Heart left ventricle (tissue), 16 donors: ENCODE measurements at regions not wholly inside any gene's neighbourhood (a gene's known extent, or its start where the extent isn't known, plus 50 kb on each side); places are given as distances from the start of the nearest gene placed in this dataset.

Experiments used
- ATAC-seq, 4 donors: fragments of 200-7000 bp; cut with Tn5 transposase; one replicate each; pipeline ENCODE4 v1.9.1; 2020 to 2022; ENCODE audit warnings: moderate library complexity in 4 of 4, mild to moderate bottlenecking in 3 of 4, moderate number of reproducible peaks in 1 of 4
- DNase-seq, 5 donors: peaks; one replicate each; pipeline ENCODE4 v3.0.0-alpha.2; 2020
- H3K27ac ChIP-seq, 12 donors: fragments of 200-600 bp; sonication (generic) in 4 of 12; one replicate each; pipeline versions ENCODE4 v1.5.0 to v1.8.0; 2016 to 2022; ENCODE audit warnings: mild to moderate bottlenecking in 2 of 12
- H3K27me3 ChIP-seq, 9 donors: fragments of 200-600 bp; sonication (generic) in 2 of 9; one replicate each; pipeline versions ENCODE4 v1.5.1 to v1.8.0; 2016 to 2022; ENCODE audit warnings: mild to moderate bottlenecking in 3 of 9
- H3K36me3 ChIP-seq, 9 donors: fragments of 200-600 bp; sonication (generic) in 2 of 9; one replicate each; pipeline versions ENCODE4 v1.5.0 to v1.8.0; 2018 to 2022; ENCODE audit warnings: mild to moderate bottlenecking in 2 of 9
- H3K4me1 ChIP-seq, 12 donors: fragments of 200-600 bp; sonication (generic) in 4 of 12; one replicate each; pipeline versions ENCODE4 v1.5.0 to v1.8.0; 2016 to 2022; ENCODE audit warnings: mild to moderate bottlenecking in 3 of 12
- H3K4me3 ChIP-seq, 12 donors: fragments of 200-600 bp; sonication (generic) in 4 of 12; one replicate each; pipeline versions ENCODE4 v1.5.0 to v1.8.0; 2017 to 2022; ENCODE audit warnings: mild to moderate bottlenecking in 9 of 12, moderate library complexity in 4 of 12
- H3K9me3 ChIP-seq, 12 donors: fragments of 200-600 bp; sonication (generic) in 4 of 12; one replicate each; pipeline versions ENCODE4 v1.5.0 to v1.8.0; 2016 to 2022; ENCODE audit warnings: mild to moderate bottlenecking in 1 of 12
- POLR2A ChIP-seq, 2 donors: fragments of 450-650 bp; IDR thresholded peaks; one replicate each; pipeline ENCODE4 v1.6.1; 2017; ENCODE audit warnings: antibody characterized with exemption in 2 of 2, mild to moderate bottlenecking in 2 of 2, moderate library complexity in 2 of 2
- WGBS, 4 donors: extraction: QIAGEN DNeasy Blood & Tissue Kit in 2 of 4; methylation state at CpG; one replicate each; pipeline versions ENCODE4 v1.1.5 to v1.1.7; 2013 to 2018; 5-methylcytosine and 5-hydroxymethylcytosine counted together
- intact Hi-C, 10 donors: fragments of 100-400 bp; cut with DNase I; formaldehyde crosslinking; loops; one replicate each; pipeline versions ENCODE4 v1.11.1 to v1.14.2; 2022
- TF ChIP-seq, protein P1 (sequence below), 12 donors: fragments of 200-600 bp; sonication (generic) in 4 of 12; IDR thresholded peaks; one replicate each; pipeline versions ENCODE4 v1.5.0 to v1.8.0; 2018 to 2022; ENCODE audit warnings: antibody characterized with exemption in 12 of 12, mild to moderate bottlenecking in 5 of 12
- donor health status: ischemic (EF 13 %, LVEDD 7.1; RV severe dilation, severe dysfunction).
- donor health status: healthy with polysubstance abuse.
- donor health status: DM: no; HTN: yes; CAD: no.
- donor health status: DM: no; HTN: no; CAD: no.
- donor health status: ischemic (EF 25% LVEDD 6.9; RV normal size, moderate dysfunction).
- donor health status: ischemic (EF 25% LVEDD 5.7; RV mildly dilated, moderate dysfunction).
- donor health status: healthy.
- donor health status: DM: yes; HTN: yes; CAD: no.
- donor health status: ischemic (EF 35%, LVEDD 5.7; RV mildly dilated, moderate dysfunction).
- donor health status: nonischemic (EF 11% LVEDD 7.7; RV severe dilation, severe dysfunction).
- donor health status: DM: yes; HTN: yes; CAD: no.
- donor health status: PGD.
- donor health status: ischemic (EF 29% LVEDD 5.4; RV normal size, mild dysfunction).
- donor health status: nonischemic (EF 23%, LVEDD 6.1; RV moderate dilation, normal function).

DNA sequence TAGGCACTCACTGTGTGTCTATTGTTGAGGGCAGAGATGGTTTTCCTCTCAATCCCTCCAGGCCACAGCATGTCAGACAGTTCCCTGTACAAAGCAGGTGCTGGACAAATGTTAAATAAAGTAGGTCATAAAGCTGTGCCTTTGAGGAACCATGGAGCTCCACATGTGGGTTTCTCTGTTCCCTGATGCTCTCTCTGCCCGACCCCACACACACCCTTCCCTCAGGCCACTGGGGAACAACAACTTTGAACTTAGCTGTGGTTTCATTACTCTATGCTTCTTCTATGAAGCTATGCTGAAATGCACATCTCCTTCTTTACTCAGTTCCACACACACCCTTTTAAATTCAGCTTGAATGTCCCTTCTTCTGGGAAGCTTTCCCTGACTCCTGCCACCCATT lies 415.3 kb downstream of the HRH4 start:
- intact Hi-C loops, result loop anchor here (2.0 to 10.0 kb wide), 15 partner anchors 349 to 1022 kb away; partner anchors contain the start of gene ZNF521 (in 3 of the 10)
- Histone ChIP-seq H3K9me3 (peaks cover 0 to 6% (median 0%) of the 10 kb centered on the region in 12 donors), H3K4me1 (peaks cover 0 to 5% (median 0%) of the 10 kb centered on the region in 12 donors), H3K4me3 (no peak overlapping the region), H3K27ac (no peak overlapping the region), H3K36me3 (no peaks in the 10 kb centered on the region), H3K27me3 (no peaks in the 10 kb centered on the region)
- ATAC-seq (no peak), DNase-seq (no peak)
- WGBS, 4 donors, result 52 to 79% (median 70%) methylated on average over 1 of the region's 1 CpG
- TF ChIP-seq, protein P1, sequence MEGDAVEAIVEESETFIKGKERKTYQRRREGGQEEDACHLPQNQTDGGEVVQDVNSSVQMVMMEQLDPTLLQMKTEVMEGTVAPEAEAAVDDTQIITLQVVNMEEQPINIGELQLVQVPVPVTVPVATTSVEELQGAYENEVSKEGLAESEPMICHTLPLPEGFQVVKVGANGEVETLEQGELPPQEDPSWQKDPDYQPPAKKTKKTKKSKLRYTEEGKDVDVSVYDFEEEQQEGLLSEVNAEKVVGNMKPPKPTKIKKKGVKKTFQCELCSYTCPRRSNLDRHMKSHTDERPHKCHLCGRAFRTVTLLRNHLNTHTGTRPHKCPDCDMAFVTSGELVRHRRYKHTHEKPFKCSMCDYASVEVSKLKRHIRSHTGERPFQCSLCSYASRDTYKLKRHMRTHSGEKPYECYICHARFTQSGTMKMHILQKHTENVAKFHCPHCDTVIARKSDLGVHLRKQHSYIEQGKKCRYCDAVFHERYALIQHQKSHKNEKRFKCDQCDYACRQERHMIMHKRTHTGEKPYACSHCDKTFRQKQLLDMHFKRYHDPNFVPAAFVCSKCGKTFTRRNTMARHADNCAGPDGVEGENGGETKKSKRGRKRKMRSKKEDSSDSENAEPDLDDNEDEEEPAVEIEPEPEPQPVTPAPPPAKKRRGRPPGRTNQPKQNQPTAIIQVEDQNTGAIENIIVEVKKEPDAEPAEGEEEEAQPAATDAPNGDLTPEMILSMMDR (IDR thresholded peaks at IDR 0.05), result no peak
- TF ChIP-seq POLR2A (IDR thresholded peaks at IDR 0.05), result no peak

DNA sequence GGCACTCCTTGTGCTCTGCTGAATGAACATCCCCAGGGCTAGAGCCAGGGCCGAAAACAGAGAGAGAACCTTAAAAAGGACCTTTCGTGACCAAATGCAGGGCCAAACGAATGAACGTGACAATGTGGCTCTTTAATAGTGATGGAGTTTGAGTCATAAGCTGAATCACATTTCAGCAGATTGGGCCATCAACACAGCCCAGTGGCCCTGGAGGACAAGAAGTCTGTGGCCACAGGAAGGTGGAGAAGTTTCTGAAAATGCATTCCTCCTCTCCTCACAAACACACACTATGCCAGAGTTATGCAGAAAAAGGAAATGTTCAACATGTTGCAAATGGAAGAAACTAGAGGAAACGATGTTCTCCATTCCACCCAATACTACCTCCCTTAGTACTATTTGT lies 415.8 kb downstream of the HRH4 start:
- Histone ChIP-seq H3K9me3 (peaks cover 0 to 6% (median 0%) of the 10 kb centered on the region in 12 donors), H3K27ac (no peak overlapping the region), H3K36me3 (no peaks in the 10 kb centered on the region), H3K27me3 (no peaks in the 10 kb centered on the region), H3K4me3 (no peak overlapping the region), H3K4me1 (peaks cover 0 to 5% (median 0%) of the 10 kb centered on the region in 12 donors)
- ATAC-seq (no peak), DNase-seq (no peak)
- TF ChIP-seq, protein P1 (IDR thresholded peaks at IDR 0.05), result no peak
- TF ChIP-seq POLR2A (IDR thresholded peaks at IDR 0.05), result no peak
- 91 to 97% (median 93%) methylated on average over 5 of the region's 5 CpGs for WGBS, 4 donors
- intact Hi-C loops, result loop anchor here (2.0 to 10.0 kb wide), 15 partner anchors 349 to 1021 kb away; partner anchors contain the start of gene ZNF521 (in 3 of the 10)

DNA sequence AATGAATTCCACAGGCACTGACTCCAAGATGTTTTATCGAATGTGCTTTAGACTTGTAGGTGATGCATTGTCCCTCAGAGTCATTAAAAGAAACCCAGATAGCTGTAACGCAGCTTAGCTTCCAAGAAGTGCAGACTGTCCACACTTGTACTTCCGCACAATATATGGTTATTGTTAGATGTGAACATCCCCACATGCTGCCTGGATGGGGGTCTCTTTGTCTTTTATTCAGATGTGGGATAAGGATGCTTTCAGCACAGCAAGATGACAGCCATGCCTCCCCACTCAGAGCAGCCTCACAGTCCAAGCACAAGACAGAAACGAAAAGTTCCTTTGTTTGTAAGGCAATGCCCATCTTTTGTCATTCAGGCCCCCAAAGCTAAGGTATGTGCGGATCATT lies 416.6 kb downstream of the HRH4 start:
- no peak for DNase-seq
- no peaks in the 10 kb centered on the region for H3K27me3 ChIP-seq
- no peak for ATAC-seq
- H3K4me3 ChIP-seq, result no peak overlapping the region
- peaks cover 0 to 6% (median 0%) of the 10 kb centered on the region in 12 donors for H3K9me3 ChIP-seq
- 69 to 81% (median 78%) methylated on average over 5 of the region's 5 CpGs for WGBS, 4 donors
- TF ChIP-seq POLR2A (IDR thresholded peaks at IDR 0.05), result no peak
- TF ChIP-seq, protein P1 (IDR thresholded peaks at IDR 0.05), result no peak
- H3K27ac ChIP-seq, result no peak overlapping the region
- H3K4me1 ChIP-seq, result peaks cover 0 to 5% (median 0%) of the 10 kb centered on the region in 12 donors
- intact Hi-C loops, result loop anchor here (2.0 to 10.0 kb wide), 15 partner anchors 348 to 1020 kb away; partner anchors contain the start of gene ZNF521 (in 3 of the 10)
- no peaks in the 10 kb centered on the region for H3K36me3 ChIP-seq

DNA sequence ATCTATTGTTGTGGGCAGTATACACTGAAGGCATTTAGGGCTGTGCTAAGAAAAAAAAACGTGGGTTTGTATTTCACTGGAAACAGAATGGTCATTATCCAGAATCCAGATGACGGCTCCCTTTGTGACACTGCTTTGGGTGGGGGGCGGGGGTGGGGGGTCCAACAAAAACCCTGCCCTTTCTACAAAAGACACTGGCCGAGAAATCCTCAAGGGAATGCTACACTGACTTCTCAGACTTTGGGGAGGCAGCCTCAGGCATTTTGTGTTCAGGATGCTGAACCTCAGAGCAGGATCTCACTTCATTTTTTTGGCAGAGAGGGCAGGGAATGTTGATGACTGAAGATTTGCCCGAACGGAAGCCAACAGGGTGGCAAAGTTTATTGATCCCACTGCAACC lies 417.1 kb downstream of the HRH4 start:
- Histone ChIP-seq H3K27ac (no peak overlapping the region), H3K9me3 (peaks cover 0 to 6% (median 0%) of the 10 kb centered on the region in 12 donors), H3K4me1 (peaks cover 0 to 5% (median 0%) of the 10 kb centered on the region in 12 donors), H3K27me3 (no peaks in the 10 kb centered on the region), H3K4me3 (no peak overlapping the region), H3K36me3 (no peaks in the 10 kb centered on the region)
- intact Hi-C loops, result loop anchor here (2.0 to 10.0 kb wide), 15 partner anchors 347 to 1020 kb away; partner anchors contain the start of gene ZNF521 (in 3 of the 10)
- TF ChIP-seq, protein P1 (IDR thresholded peaks at IDR 0.05), result no peak
- TF ChIP-seq POLR2A (IDR thresholded peaks at IDR 0.05), result no peak
- ATAC-seq, result no peak
- no peak for DNase-seq
- WGBS, 4 donors, result 43 to 54% (median 48%) methylated on average over 6 of the region's 6 CpGs
